Stimulated activated CD8-positive, alpha-beta memory T cell treated with anti-CD3 and anti-CD28 coated beads, Interleukin-2, amount 100 ng/mL, for 48 hours (primary cell): ENCODE measurements at regions not wholly inside any gene's neighbourhood (a gene's known extent, or its start where the extent isn't known, plus 50 kb on each side); places are given as distances from the start of the nearest gene placed in this dataset.
"Not testable (repeated sequence)": the region's sequence is repeated elsewhere in the genome, so short reads cannot be mapped to it uniquely, and the experiment has no call there.

Source experiments
- DNase-seq, 2 donors: peaks; one replicate each; pipeline ENCODE4 v3.0.0-alpha.2; 2020; ENCODE audit warnings: low read depth in 2 of 2

- no peak for DNase-seq
Measured at GRCh38 chr6:6970851-6971250, 136.9 kb upstream of the RREB1 start.

- DNase-seq, result no peak
Measured at GRCh38 chr6:6971369-6971768, 136.4 kb upstream of the RREB1 start.

- no peak for DNase-seq
Measured at GRCh38 chr6:6972456-6972855, 135.3 kb upstream of the RREB1 start.

- no peak for DNase-seq
Measured at GRCh38 chr6:6973721-6974120, 134.0 kb upstream of the RREB1 start.

- no peak for DNase-seq
Measured at GRCh38 chr6:6975459-6976111, 132.2 kb upstream of the RREB1 start.

- DNase-seq, result no peak
Measured at GRCh38 chr6:6976193-6976592, 131.6 kb upstream of the RREB1 start.

- no peak for DNase-seq
Measured at GRCh38 chr6:6978731-6979130, 129.0 kb upstream of the RREB1 start.

GRCh38 chr6:6980999-6981597 is 126.7 kb upstream of the RREB1 start:
- DNase-seq, result no peak

- no peak for DNase-seq
Measured at GRCh38 chr6:6981681-6982322, 126.0 kb upstream of the RREB1 start.

GRCh38 chr6:6982663-6983062 is 125.1 kb upstream of the RREB1 start:
- DNase-seq, result no peak

GRCh38 chr6:6984585-6985366 is 123.0 kb upstream of the RREB1 start:
- no peak for DNase-seq

- DNase-seq, result no peak
Measured at GRCh38 chr6:6986344-6986743, 121.4 kb upstream of the RREB1 start.

GRCh38 chr6:6987749-6988148 is 120.0 kb upstream of the RREB1 start:
- no peak for DNase-seq

GRCh38 chr6:6990059-6990458 is 117.7 kb upstream of the RREB1 start:
- not testable (repeated sequence) for DNase-seq

GRCh38 chr6:6993503-6994237 is 114.1 kb upstream of the RREB1 start:
- DNase-seq, result no peak

GRCh38 chr6:6994796-6995195 is 113.0 kb upstream of the RREB1 start:
- no peak for DNase-seq

- no peak for DNase-seq
Measured at GRCh38 chr6:6995328-6995727, 112.4 kb upstream of the RREB1 start.

GRCh38 chr6:6996124-6996523 is 111.6 kb upstream of the RREB1 start:
- DNase-seq, result no peak

- DNase-seq, result no peak
Measured at GRCh38 chr6:6997263-6998193, 110.2 kb upstream of the RREB1 start.

GRCh38 chr6:6998194-6998569 is 109.6 kb upstream of the RREB1 start:
- DNase-seq, result no peak
